Neural progenitor cell (in vitro differentiated cells): ENCODE measurements at regions not wholly inside any gene's neighbourhood (a gene's known extent, or its start where the extent isn't known, plus 50 kb on each side); places are given as distances from the start of the nearest gene placed in this dataset.

Source experiments
- DNase-seq: peaks from one replicate; pipeline ENCODE4 v3.0.0-alpha.2; 2016; ENCODE audit warnings: low spot score
- H2AFZ ChIP-seq: fragments of 200-600 bp; sonication (generic); replicated peaks from 2 replicates; pipeline ENCODE4 v1.6.1; 2016; ENCODE audit warnings: antibody characterized with exemption
- H3F3A ChIP-seq: fragments of 200-600 bp; sonication (generic); 2 replicates; pipeline ENCODE4 v1.6.1; 2016; ENCODE audit warnings: antibody characterized with exemption, low read depth
- H3K27ac ChIP-seq: fragments of 200-600 bp; sonication (generic); 2 replicates; pipeline ENCODE4 v1.5.1; 2016; ENCODE audit warnings: mild to moderate bottlenecking
- H3K27me3 ChIP-seq: fragments of 200-600 bp; sonication (generic); 2 replicates; pipeline ENCODE4 v1.6.1; 2016; ENCODE audit warnings: mild to moderate bottlenecking, moderate library complexity
- H3K36me3 ChIP-seq: fragments of 200-600 bp; sonication (generic); 2 replicates; pipeline ENCODE4 v1.5.1; 2016
- H3K4me1 ChIP-seq: fragments of 200-600 bp; sonication (generic); 2 replicates; pipeline ENCODE4 v1.6.1; 2016; ENCODE audit warnings: mixed run types
- H3K4me2 ChIP-seq: fragments of 200-600 bp; sonication (generic); 2 replicates; pipeline ENCODE4 v1.6.1; 2016
- H3K4me3 ChIP-seq: fragments of 200-600 bp; sonication (generic); 2 replicates; pipeline ENCODE4 v1.5.1; 2016
- H3K79me2 ChIP-seq: fragments of 200-600 bp; sonication (generic); 2 replicates; pipeline ENCODE4 v1.6.1; 2016; ENCODE audit warnings: low read depth
- H3K9ac ChIP-seq: fragments of 200-600 bp; sonication (generic); 2 replicates; pipeline ENCODE4 v1.6.1; 2016
- H3K9me3 ChIP-seq: fragments of 200-600 bp; sonication (generic); 2 replicates; pipeline ENCODE4 v1.5.1; 2016; ENCODE audit warnings: low read depth
- H4K20me1 ChIP-seq: fragments of 200-600 bp; sonication (generic); 2 replicates; pipeline ENCODE4 v1.6.1; 2016; ENCODE audit warnings: low read depth
- H3K27ac Mint-ChIP-seq: 3 replicates; pipeline ENCODE4 v1.8.0; 2021; ENCODE audit warnings: mixed read lengths
- H3K27me3 Mint-ChIP-seq: 2 replicates; pipeline ENCODE4 v1.8.0; 2022; ENCODE audit warnings: low read depth, mild to moderate bottlenecking, inconsistent platforms, moderate library complexity, mixed read lengths; ENCODE audit not compliant: insufficient read depth
- H3K36me3 Mint-ChIP-seq: 3 replicates; pipeline ENCODE4 v1.8.0; 2021; ENCODE audit warnings: mixed read lengths
- H3K4me1 Mint-ChIP-seq: 3 replicates; pipeline ENCODE4 v1.8.0; 2021; ENCODE audit warnings: mixed read lengths
- H3K4me3 Mint-ChIP-seq: 3 replicates; pipeline ENCODE4 v1.8.0; 2021; ENCODE audit warnings: mild to moderate bottlenecking, moderate library complexity, mixed read lengths
- H3K9me3 Mint-ChIP-seq: 3 replicates; pipeline ENCODE4 v1.8.0; 2020; ENCODE audit warnings: mixed read lengths
- EZH2 ChIP-seq: fragments of 200-600 bp; sonication (generic); IDR thresholded peaks from 2 replicates; pipeline ENCODE4 v1.6.1; 2017; ENCODE audit warnings: antibody characterized with exemption, mild to moderate bottlenecking, moderate library complexity
- EZH2phosphoT487 ChIP-seq: fragments of 200-600 bp; sonication (generic); IDR thresholded peaks from 2 replicates; pipeline ENCODE4 v1.6.1; 2017; ENCODE audit warnings: antibody characterized with exemption
- TF ChIP-seq, protein P1 (sequence below): fragments of 200-600 bp; sonication (generic); IDR thresholded peaks from 2 replicates; pipeline ENCODE4 v1.5.1; 2017; ENCODE audit warnings: antibody characterized with exemption, mild to moderate bottlenecking

DNA sequence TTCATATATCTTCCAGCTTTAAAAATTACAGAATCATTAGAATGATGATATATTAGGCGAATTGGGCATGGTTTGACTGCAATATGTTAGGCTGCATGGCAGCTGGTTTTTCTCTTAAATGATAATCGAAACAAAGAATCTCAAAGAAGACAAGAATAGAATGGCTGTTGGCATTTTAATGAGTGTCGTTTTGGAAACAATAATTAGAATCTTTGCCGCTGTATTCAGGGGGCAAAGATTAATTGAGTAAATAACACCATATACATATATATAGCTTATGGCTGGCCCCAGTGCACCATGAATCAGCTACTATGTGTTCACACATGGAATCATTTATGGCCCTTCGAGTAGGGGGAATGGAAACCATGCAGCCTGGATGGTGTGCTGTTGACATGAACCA is 216.2 kb downstream of the RNF144B start:
- H3K4me2 ChIP-seq: no peak overlapping the region
- Mint-ChIP-seq H3K27me3 (peaks cover 4% of the 10 kb centered on the region), H3K27ac (no peak overlapping the region), H3K4me1 (peaks cover 16% of the 10 kb centered on the region), H3K9me3 (peaks cover 3% of the 10 kb centered on the region), H3K4me3 (no peak overlapping the region), H3K36me3 (no peaks in the 10 kb centered on the region)
- no peaks in the 10 kb centered on the region for H3K4me1 ChIP-seq
- no peaks in the 10 kb centered on the region for H3F3A ChIP-seq
- no peaks in the 10 kb centered on the region for H3K79me2 ChIP-seq
- H4K20me1 ChIP-seq: no peaks in the 10 kb centered on the region
- DNase-seq: no peak
- no peaks in the 10 kb centered on the region for H3K36me3 ChIP-seq
- H3K27me3 ChIP-seq: no peaks in the 10 kb centered on the region
- no peak overlapping the region for H3K27ac ChIP-seq
- H3K9ac ChIP-seq: no peak overlapping the region
- H3K4me3 ChIP-seq: no peak overlapping the region
- H3K9me3 ChIP-seq: no peaks in the 10 kb centered on the region
- H2AFZ ChIP-seq: no peak overlapping the region
- TF ChIP-seq, protein P1, sequence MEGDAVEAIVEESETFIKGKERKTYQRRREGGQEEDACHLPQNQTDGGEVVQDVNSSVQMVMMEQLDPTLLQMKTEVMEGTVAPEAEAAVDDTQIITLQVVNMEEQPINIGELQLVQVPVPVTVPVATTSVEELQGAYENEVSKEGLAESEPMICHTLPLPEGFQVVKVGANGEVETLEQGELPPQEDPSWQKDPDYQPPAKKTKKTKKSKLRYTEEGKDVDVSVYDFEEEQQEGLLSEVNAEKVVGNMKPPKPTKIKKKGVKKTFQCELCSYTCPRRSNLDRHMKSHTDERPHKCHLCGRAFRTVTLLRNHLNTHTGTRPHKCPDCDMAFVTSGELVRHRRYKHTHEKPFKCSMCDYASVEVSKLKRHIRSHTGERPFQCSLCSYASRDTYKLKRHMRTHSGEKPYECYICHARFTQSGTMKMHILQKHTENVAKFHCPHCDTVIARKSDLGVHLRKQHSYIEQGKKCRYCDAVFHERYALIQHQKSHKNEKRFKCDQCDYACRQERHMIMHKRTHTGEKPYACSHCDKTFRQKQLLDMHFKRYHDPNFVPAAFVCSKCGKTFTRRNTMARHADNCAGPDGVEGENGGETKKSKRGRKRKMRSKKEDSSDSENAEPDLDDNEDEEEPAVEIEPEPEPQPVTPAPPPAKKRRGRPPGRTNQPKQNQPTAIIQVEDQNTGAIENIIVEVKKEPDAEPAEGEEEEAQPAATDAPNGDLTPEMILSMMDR: no peak
- no peak for TF ChIP-seq EZH2
- no peak for TF ChIP-seq EZH2phosphoT487

DNA sequence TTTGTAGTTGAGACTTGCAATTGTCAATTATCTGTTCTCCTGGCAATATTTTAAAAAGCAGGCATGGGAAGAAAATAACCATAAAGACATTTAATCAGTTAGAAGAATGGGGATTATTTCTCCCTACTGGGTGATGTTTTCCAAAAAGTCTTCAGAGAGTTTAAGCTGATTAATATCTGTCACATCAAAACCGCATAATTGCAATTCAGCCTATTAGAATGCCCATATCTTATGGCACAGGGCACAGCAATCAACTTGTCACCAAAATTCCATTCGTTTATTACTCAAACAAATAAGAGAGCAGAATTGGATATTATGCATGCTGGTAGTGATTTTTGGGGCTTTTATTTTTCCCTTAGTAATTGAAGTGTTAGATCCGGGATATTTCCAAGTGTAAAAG is 218.7 kb downstream of the RNF144B start:
- Histone ChIP-seq H3K27me3 (no peaks in the 10 kb centered on the region), H3K36me3 (no peaks in the 10 kb centered on the region), H3K9ac (no peak overlapping the region), H3K4me3 (no peak overlapping the region), H3K4me2 (no peak overlapping the region), H3K79me2 (no peaks in the 10 kb centered on the region), H3K27ac (no peak overlapping the region), H4K20me1 (no peaks in the 10 kb centered on the region), H3K9me3 (no peaks in the 10 kb centered on the region), H2AFZ (no peak overlapping the region), H3K4me1 (no peaks in the 10 kb centered on the region), H3F3A (no peaks in the 10 kb centered on the region)
- DNase-seq: no peak
- Mint-ChIP-seq H3K27ac (no peak overlapping the region), H3K36me3 (no peaks in the 10 kb centered on the region), H3K4me3 (no peak overlapping the region), H3K27me3 (peaks cover 7% of the 10 kb centered on the region), H3K9me3 (peaks cover 9% of the 10 kb centered on the region), H3K4me1 (peaks cover 9% of the 10 kb centered on the region)
- TF ChIP-seq EZH2phosphoT487 (no peak), EZH2 (no peak)
- TF ChIP-seq, protein P1: no peak

DNA sequence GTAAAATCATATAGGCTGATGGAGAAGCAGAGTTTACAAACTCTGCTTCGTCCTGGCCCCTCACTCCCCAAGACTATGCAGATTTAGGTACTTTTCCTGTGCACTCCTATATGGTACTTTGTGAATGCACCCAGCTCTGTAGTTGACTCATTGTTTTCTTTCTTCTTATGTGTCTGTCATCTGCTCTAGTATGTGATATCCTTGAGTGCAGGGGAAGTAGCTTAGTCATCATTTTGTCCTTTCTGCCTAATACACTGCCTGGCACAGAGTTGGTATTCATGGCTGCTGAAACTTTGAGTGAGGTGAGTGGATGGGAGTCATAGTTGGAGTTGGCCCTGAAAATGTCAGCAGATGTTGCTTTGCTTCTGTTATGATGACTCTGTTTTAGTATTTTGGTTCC is 222.6 kb downstream of the RNF144B start:
- Histone ChIP-seq H3K9ac (no peak overlapping the region), H3K27ac (no peak overlapping the region), H3K4me3 (no peak overlapping the region), H3K4me2 (no peak overlapping the region), H2AFZ (no peak overlapping the region), H3K36me3 (no peaks in the 10 kb centered on the region), H3F3A (no peaks in the 10 kb centered on the region), H3K4me1 (peaks cover 13% of the 10 kb centered on the region), H3K9me3 (no peaks in the 10 kb centered on the region), H3K27me3 (no peaks in the 10 kb centered on the region), H4K20me1 (no peaks in the 10 kb centered on the region), H3K79me2 (no peaks in the 10 kb centered on the region)
- H3K27me3 Mint-ChIP-seq: peaks cover 7% of the 10 kb centered on the region
- H3K4me3 Mint-ChIP-seq: no peak overlapping the region
- no peaks in the 10 kb centered on the region for H3K36me3 Mint-ChIP-seq
- H3K27ac Mint-ChIP-seq: no peak overlapping the region
- H3K4me1 Mint-ChIP-seq: peaks cover 16% of the 10 kb centered on the region
- H3K9me3 Mint-ChIP-seq: peaks cover 9% of the 10 kb centered on the region
- TF ChIP-seq, protein P1: no peak
- no peak for TF ChIP-seq EZH2phosphoT487
- TF ChIP-seq EZH2: no peak
- no peak for DNase-seq
